Stimulated activated CD4-positive, alpha-beta T cell treated with anti-CD3 and anti-CD28 coated beads, Interleukin-1b, Interleukin-23, amount 100 ng/mL, for 4 hours (primary cell): ENCODE measurements at regions not wholly inside any gene's neighbourhood (a gene's known extent, or its start where the extent isn't known, plus 50 kb on each side); places are given as distances from the start of the nearest gene placed in this dataset.
"Not testable (repeated sequence)": the region's sequence is repeated elsewhere in the genome, so short reads cannot be mapped to it uniquely, and the experiment has no call there.

Experiments
- DNase-seq, 2 donors: peaks; one replicate each; pipeline ENCODE4 v3.0.0-alpha.2; 2020; ENCODE audit warnings: low read depth in 2 of 2

- DNase-seq, result no peak
Observed at GRCh38 chr5:116900793-116901192, 326.2 kb upstream of the SEMA6A start.

GRCh38 chr5:116898917-116899316 is 324.3 kb upstream of the SEMA6A start:
- no peak for DNase-seq

DNA sequence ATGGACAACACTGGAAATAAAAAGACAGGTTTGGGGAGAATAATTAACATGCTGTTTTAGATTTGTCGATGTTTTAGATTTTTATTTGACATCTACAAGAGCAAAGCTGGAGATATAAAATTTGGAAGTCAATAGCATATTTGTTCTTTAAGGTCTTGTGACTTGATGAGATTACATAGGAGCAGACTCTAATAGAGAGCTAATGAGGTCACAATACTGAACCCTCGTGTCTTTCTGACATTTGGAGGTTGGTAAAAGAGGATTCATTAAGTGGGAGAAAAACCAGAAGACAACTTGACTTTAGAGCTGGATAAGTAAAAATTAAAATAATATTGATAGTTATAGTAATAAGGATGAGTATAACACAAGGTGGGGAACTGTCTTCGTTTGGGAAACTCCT is 322.7 kb upstream of the SEMA6A start:
- DNase-seq, result no peak

- DNase-seq, result no peak
Observed at GRCh38 chr5:116896001-116896400, 321.4 kb upstream of the SEMA6A start.

DNA sequence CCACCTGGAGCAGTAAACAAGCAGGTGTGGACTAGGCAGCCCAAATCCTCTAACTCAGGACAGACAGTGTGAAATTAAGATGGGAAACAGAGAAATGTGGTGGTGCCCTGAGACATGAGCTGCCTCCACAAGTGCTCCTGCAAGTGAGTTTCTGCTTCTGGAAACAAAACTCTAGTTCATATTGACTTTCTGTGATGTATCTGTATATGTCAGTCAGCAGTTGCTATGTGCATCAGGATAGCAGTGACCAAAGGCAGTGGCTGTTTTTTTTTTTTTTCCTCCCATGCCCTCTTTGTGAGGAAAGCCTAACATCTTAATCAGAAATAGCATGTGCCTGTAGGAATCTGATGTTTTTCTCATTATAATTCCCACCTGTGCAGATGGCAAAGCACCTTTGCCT is 318.4 kb upstream of the SEMA6A start:
- no peak for DNase-seq

- DNase-seq, result no peak
Observed at GRCh38 chr5:116887104-116887503, 312.5 kb upstream of the SEMA6A start.

- DNase-seq, result no peak
Observed at GRCh38 chr5:116885825-116886224, 311.2 kb upstream of the SEMA6A start.

DNA sequence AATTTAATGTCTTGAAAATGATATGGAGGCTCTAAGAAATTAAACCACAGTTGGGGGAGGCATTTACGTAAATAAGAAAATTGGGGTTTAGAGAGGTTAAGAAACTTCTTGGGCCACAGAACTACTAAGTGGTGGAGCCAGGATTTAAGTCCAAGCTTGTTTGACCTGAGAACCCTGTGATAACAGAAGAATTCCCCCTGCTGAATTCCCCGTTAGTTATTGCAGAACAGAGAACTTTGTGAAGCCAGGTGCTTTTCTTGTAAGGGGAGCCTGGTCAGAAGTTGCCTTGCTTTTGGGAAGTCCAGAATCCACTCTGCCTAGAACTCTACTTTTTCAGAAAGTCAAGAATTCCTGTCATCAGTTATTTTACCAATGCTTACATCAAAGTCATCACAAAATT is 309.3 kb upstream of the SEMA6A start:
- no peak for DNase-seq

DNA sequence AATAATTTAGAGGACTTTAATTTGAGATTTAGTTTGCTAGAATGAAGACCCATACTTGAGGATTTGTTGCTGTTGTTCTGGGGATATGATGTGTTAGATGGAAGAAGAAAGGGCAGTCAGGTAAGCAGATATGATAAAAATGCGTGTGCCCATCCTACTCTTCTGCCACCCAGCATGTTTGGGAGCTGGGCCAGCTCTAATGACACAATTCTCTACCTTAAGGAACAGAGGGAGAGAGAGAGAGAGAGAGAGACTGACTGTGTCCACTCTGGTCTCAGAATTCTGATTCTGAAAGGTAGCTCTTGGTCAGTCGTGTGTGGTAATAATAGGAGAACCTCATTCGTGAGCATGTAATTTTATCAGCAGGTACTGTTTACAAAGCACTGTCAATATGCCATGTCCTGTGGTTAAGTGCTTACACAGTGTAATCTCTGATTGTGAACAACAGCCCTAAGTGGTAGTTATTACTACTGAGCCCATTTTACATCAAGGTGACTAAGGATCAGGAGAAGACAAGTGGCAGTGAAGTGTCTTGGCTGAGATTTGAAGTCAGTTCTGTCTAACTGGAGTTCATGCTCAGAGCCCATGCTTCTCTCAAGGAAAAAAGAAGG is 307.4 kb upstream of the SEMA6A start:
- no peak for DNase-seq

GRCh38 chr5:116880601-116881000 is 306.0 kb upstream of the SEMA6A start:
- DNase-seq, result no peak

- DNase-seq, result no peak
Observed at GRCh38 chr5:116880150-116880549, 305.5 kb upstream of the SEMA6A start.

- no peak for DNase-seq
Observed at GRCh38 chr5:116876240-116876840, 301.7 kb upstream of the SEMA6A start.

DNA sequence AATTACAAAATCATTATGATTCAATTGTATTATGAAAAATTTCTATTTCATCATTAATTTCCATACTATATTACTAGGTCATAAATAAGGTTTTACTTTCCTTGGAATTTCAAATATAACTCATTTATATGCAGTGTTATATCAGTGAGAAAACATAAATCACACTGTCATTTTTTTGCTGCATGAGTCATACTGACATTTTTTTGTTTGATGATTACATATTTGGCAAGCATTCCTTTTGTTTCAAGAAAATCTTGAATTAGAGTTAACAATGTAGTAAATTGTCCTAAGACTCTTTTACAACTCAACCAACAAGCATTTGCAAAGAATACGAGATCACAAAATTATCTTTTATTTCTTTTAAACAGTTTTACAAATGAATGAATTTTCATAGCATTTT is 298.4 kb upstream of the SEMA6A start:
- no peak for DNase-seq

- DNase-seq, result no peak
Observed at GRCh38 chr5:116872486-116872885, 297.9 kb upstream of the SEMA6A start.

DNA sequence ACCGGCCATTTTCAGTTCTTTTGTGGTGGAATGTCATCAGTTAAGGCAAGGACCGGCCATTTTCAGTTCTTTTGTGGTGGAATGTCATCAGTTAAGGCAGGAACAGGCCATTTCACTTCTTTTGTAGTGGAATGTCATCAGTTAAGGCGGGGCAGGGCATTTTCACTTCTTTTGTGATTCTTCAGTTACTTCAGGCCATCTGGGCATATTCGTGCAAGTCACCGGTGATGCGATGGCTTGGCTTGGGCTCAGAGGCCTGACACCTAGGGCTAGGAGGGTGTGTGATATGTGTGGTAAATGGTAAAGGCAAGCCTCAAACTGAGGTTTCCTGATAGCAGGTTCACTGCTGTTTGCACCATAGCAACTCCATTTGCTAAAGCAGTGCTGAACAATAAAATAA is 293.2 kb upstream of the SEMA6A start:
- DNase-seq, result not testable (repeated sequence)

DNA sequence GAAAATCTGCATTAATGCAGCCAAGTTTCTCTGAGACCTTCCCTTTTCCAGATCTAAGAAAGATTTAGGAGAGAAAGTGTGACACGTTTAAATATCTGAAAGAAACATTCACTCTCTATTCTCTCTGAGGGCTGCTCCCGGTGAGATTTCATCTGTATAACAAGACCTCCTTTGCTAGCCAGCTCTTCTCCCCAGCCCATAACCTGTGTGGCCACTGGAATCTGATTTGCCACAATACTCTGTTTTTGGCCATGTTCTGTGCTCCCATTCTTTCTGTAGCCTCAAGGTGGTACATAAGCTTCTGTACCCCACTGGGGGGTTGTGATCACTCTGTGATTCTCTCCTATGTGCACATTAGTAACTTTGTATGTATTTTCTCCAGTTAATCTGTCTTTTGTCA is 291.0 kb upstream of the SEMA6A start:
- DNase-seq, result no peak

- no peak for DNase-seq
Observed at GRCh38 chr5:116864838-116865190, 290.2 kb upstream of the SEMA6A start.

- no peak for DNase-seq
Observed at GRCh38 chr5:116864157-116864837, 289.7 kb upstream of the SEMA6A start.

DNA sequence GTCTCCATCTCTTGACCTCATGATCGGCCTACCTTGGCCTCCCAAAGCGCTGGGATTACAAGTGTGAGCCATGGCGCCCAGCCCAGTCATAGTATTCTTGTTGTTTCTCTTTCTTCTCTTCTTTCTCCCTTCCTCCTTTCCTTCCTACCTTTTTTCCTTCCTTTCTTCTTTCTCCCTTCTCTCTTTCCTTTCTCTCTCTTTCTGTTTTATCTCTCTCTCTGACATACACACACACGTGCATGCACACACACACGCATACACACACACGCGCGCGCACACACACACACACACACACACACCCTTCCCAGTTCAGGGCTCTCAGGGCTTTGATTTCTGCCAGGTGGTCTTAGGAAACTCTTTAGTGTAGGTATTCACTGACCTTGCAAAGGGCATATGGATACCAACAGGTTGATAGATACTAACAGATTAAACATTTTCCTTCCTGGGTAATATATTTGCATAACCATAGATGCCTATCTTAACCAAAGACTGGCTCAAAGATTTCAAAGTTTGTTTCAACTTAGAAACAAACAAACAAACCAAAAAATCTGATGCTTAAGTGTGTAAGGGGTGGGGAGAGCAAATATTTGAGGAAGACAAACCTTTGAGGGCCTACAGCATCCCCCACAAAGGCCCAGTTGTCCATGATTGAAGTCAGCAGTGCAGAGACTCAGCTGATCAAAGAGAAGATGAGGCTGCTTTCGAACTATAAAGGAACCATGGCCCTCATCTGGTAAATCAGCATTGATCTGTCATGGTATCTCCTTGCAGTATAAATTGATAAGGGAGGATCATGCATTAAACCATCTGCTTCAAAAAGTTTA is 288.2 kb upstream of the SEMA6A start:
- DNase-seq, result no peak

GRCh38 chr5:116861666-116862065 is 287.0 kb upstream of the SEMA6A start:
- no peak for DNase-seq

DNA sequence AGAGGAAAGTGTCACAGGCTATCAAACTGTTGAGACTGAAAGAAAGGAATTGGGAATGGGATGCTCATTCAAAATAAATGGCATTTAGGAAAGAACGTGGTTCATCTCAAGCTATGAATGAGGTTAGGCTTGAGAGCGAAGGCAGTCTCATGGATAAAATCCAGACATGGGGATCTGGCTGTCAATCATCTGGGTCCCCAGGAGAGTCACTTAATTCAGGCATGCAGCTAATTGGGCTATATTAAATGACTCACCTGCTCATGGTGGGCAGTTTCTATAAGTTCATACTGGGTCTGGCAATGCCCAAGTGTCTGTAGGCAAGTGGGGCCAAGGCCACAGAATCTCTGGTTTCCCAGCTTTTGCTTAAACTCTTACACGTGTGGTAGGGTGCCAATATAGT is 286.5 kb upstream of the SEMA6A start:
- no peak for DNase-seq

GRCh38 chr5:116859666-116860320 is 285.2 kb upstream of the SEMA6A start:
- DNase-seq, result no peak
